SH-SY5Y (cell line): ENCODE measurements at regions not wholly inside any gene's neighbourhood (a gene's known extent, or its start where the extent isn't known, plus 50 kb on each side); places are given as distances from the start of the nearest gene placed in this dataset.

Source experiments
- GATA2 ChIP-seq: IDR thresholded peaks from 2 replicates; pipeline ENCODE4 v1.6.1; 2011; ENCODE audit warnings: mild to moderate bottlenecking, low read depth, low read length
- GATA3 ChIP-seq: IDR thresholded peaks from 2 replicates; pipeline ENCODE4 v1.6.1; 2011; ENCODE audit warnings: low read depth, mild to moderate bottlenecking, low read length, moderate library complexity

DNA sequence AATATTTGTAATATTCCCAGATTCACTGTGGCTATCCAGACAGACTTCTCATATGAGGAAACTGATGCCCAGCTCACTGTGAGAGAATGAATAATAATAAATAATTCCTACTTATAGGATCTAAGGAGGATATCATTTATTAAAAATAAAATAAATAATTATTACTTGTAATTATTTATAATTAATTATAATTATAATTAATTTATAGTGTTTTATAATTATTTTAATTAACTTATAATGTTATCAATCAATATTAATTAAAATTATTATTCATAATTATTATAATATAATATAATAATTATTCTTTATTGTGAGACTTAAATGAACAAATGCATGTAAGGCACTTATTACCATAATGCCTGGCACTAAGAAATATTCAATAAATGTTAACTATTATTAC lies 192.8 kb downstream of the GALC start:
- TF ChIP-seq GATA2: no peak
- TF ChIP-seq GATA3: no peak
